Mucosa of rectum (tissue), 2 donors: ENCODE measurements at regions not wholly inside any gene's neighbourhood (a gene's known extent, or its start where the extent isn't known, plus 50 kb on each side); places are given as distances from the start of the nearest gene placed in this dataset.

Experiments
- H3K27ac ChIP-seq, 2 donors: one replicate each; pipeline ENCODE4 v1.7.0; 2013; ENCODE audit warnings: inconsistent platforms in 2 of 2, low read depth in 2 of 2, low read length in 2 of 2
- H3K27me3 ChIP-seq, 2 donors: one replicate each; pipeline ENCODE4 v1.7.0; 2013; ENCODE audit warnings: low read length in 2 of 2; ENCODE audit not compliant: control insufficient read depth in 2 of 2, insufficient read depth in 2 of 2
- H3K36me3 ChIP-seq, 2 donors: one replicate each; pipeline ENCODE4 v1.7.0; 2013; ENCODE audit warnings: low read length in 2 of 2; ENCODE audit not compliant: control insufficient read depth in 2 of 2, insufficient read depth in 2 of 2
- H3K4me1 ChIP-seq, 2 donors: one replicate each; pipeline ENCODE4 v1.7.0; 2013; ENCODE audit warnings: low read length in 2 of 2, mild to moderate bottlenecking in 1 of 2; ENCODE audit not compliant: control insufficient read depth in 2 of 2, insufficient read depth in 2 of 2
- H3K4me3 ChIP-seq, 2 donors: one replicate each; pipeline ENCODE4 v1.7.0; 2013; ENCODE audit warnings: low read length in 2 of 2
- H3K9ac ChIP-seq, 2 donors: one replicate each; pipeline ENCODE4 v1.7.0; 2013; ENCODE audit warnings: low read length in 2 of 2, low read depth in 1 of 2, mild to moderate bottlenecking in 1 of 2
- H3K9me3 ChIP-seq, 2 donors: one replicate each; pipeline ENCODE4 v1.7.0; 2013; ENCODE audit warnings: low read length in 2 of 2; ENCODE audit not compliant: control insufficient read depth in 2 of 2
- donor health status: healthy.
- donor health status: Normal muscosa, but diverticular disease.

GRCh38 chr2:15727396-15728244 lies 136.0 kb downstream of the DDX1 start:
- Histone ChIP-seq H3K9me3 (no peaks in the 10 kb centered on the region), H3K9ac (no peak overlapping the region), H3K36me3 (no peaks in the 10 kb centered on the region), H3K27me3 (no peaks in the 10 kb centered on the region), H3K4me1 (peaks cover 5 to 7% of the 10 kb centered on the region in 2 donors), H3K27ac (no peak overlapping the region), H3K4me3 (no peak overlapping the region)

DNA sequence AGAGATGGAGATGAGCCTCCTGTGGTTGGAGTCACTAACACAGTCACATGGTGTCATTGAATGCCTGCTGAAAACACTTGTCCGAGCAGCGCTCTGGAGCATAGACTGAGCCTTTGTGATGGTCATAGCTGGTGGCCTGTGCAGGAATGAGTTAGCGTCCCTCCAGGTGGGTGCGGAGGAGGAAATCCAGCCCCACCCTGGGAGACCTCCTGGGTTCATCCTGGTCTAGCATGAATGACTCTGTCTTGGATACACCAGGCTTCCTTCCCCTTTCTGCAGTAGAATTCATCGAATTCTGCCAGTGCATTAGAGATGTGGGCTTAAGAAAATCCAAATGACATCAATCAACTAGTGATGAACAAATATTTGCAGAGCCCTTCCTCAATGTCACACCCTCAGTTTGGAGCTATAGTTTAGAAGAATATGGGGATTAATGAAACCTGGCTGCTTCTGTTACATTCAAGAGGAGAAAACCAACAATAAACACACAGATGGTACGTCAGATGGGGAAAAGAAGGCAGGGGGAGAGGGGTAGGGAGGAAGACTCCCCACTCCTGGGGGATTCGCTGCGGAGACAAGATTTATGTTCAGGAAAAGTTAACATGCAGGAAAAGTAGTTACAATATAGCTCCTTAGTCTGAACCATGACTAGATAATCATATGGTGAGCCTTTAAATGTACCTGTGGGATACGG lies 136.7 kb downstream of the DDX1 start:
- Histone ChIP-seq H3K4me1 (peaks cover 5 to 7% of the 10 kb centered on the region in 2 donors), H3K9ac (no peak overlapping the region), H3K4me3 (no peak overlapping the region), H3K27me3 (no peaks in the 10 kb centered on the region), H3K9me3 (no peaks in the 10 kb centered on the region), H3K36me3 (no peaks in the 10 kb centered on the region), H3K27ac (no peak overlapping the region)

DNA sequence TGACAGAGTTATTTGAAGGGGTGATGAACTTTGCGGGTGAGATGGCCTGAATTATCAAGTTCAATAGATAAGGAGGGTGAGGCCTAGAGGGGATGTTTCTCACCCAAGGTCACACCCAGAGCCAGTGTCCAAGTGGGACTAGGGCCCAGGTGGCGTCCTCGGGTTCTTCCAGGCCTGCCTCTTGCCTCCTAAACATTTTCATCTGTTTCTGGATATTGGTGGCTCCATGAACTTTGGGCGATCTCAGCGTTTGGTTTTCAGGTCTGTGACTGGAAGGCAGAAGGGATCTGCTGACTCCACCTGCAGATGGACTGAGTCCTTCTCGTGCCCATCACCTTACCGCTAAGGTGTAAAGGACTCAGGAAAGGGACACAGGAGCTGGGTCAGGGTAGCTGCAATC lies 137.3 kb downstream of the DDX1 start:
- H3K9me3 ChIP-seq, result no peaks in the 10 kb centered on the region
- H3K27me3 ChIP-seq, result no peaks in the 10 kb centered on the region
- no peaks in the 10 kb centered on the region for H3K36me3 ChIP-seq
- H3K27ac ChIP-seq, result no peak overlapping the region
- H3K9ac ChIP-seq, result no peak overlapping the region
- peaks cover 5 to 7% of the 10 kb centered on the region in 2 donors for H3K4me1 ChIP-seq
- H3K4me3 ChIP-seq, result no peak overlapping the region

DNA sequence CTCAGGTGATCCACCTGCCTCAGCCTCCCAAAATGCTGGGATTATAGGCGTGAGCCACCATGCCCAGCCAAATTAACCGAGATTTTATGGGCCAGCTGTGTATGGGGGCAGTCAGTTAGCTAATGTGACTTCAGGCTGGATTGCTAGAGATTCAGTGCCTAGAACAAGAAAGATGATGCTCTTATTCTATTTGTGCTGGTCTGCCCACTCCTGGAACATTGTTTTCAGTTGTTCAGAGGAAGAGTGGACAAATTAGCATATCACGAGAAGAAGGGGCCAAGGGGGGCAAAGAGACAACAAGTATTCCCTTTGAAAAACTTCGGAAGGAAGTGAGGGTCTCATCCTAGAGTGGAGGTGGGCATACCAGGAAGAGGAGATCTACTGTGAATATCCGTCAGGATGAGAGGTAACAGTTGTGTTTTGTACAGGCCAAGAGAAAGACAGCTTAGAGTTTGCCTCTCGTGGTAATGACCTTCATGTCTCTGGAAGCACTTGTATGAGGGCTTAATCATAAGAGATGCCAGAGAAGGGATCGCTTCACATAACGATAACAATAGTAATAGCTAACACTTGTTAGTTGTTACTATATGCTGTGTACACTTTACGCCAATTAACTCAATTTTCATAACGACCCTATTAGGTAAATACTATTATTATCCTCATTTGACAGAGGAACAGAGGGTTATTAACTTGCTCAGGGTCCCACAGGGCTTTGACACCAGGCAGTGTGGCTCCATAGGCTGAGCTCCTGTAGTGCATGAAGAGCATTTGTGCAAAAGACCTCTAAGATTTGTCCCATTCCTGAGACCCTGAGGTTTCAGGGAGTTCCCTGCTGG lies 138.3 kb downstream of the DDX1 start:
- Histone ChIP-seq H3K4me1 (peaks cover 7 to 8% of the 10 kb centered on the region in 2 donors), H3K9me3 (no peaks in the 10 kb centered on the region), H3K9ac (no peak overlapping the region), H3K27me3 (no peaks in the 10 kb centered on the region), H3K36me3 (no peaks in the 10 kb centered on the region), H3K4me3 (no peak overlapping the region), H3K27ac (no peak overlapping the region)

DNA sequence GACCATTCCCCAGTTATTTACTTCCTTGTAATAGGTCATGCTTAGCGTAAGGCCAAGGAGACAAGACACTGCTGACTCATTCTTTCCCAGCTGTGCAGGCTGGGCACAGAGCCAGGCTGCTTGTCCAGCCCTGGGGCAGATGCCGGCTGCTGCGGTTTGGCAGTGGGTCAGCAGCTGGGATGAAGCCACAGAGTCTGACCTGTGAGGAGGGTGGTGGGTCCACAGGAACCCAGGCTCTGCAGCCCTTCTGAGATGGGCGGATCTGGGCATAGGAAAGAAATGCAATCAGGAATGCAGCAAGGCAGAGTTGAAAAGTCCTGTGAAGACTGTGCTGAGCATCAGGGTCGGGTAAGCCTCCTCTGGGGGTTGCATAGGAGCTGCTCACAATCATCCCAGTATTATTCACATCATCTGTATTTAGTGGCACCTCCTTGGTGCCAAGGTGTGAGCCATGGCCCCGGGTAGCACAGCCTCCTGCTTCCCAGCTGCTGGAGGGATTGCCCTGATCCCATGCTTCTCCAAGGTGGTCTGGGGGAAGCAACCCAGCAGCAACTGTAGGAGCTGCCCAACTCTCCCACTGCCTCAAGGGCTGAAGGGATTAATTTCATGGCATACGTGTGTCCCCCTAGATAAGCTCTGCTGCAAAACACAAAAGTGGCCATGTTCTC lies 139.0 kb downstream of the DDX1 start:
- H3K4me3 ChIP-seq, result no peak overlapping the region
- peaks cover 7 to 8% of the 10 kb centered on the region in 2 donors for H3K4me1 ChIP-seq
- H3K9me3 ChIP-seq, result no peaks in the 10 kb centered on the region
- H3K36me3 ChIP-seq, result no peaks in the 10 kb centered on the region
- H3K9ac ChIP-seq, result no peak overlapping the region
- H3K27me3 ChIP-seq, result no peaks in the 10 kb centered on the region
- H3K27ac ChIP-seq, result no peak overlapping the region

GRCh38 chr2:15731213-15731888 lies 139.7 kb downstream of the DDX1 start:
- Histone ChIP-seq H3K27me3 (no peaks in the 10 kb centered on the region), H3K27ac (no peak overlapping the region), H3K36me3 (no peaks in the 10 kb centered on the region), H3K9ac (no peak overlapping the region), H3K9me3 (no peaks in the 10 kb centered on the region), H3K4me3 (no peak overlapping the region), H3K4me1 (peaks cover 7 to 8% of the 10 kb centered on the region in 2 donors)

- H3K9ac ChIP-seq, result no peak overlapping the region
- H3K4me1 ChIP-seq, result peaks cover 7 to 8% of the 10 kb centered on the region in 2 donors
- no peaks in the 10 kb centered on the region for H3K36me3 ChIP-seq
- no peak overlapping the region for H3K4me3 ChIP-seq
- no peaks in the 10 kb centered on the region for H3K27me3 ChIP-seq
- H3K9me3 ChIP-seq, result no peaks in the 10 kb centered on the region
- H3K27ac ChIP-seq, result no peak overlapping the region
These were observed 140.2 kb downstream of the DDX1 start for GRCh38 chr2:15731889-15732271.

DNA sequence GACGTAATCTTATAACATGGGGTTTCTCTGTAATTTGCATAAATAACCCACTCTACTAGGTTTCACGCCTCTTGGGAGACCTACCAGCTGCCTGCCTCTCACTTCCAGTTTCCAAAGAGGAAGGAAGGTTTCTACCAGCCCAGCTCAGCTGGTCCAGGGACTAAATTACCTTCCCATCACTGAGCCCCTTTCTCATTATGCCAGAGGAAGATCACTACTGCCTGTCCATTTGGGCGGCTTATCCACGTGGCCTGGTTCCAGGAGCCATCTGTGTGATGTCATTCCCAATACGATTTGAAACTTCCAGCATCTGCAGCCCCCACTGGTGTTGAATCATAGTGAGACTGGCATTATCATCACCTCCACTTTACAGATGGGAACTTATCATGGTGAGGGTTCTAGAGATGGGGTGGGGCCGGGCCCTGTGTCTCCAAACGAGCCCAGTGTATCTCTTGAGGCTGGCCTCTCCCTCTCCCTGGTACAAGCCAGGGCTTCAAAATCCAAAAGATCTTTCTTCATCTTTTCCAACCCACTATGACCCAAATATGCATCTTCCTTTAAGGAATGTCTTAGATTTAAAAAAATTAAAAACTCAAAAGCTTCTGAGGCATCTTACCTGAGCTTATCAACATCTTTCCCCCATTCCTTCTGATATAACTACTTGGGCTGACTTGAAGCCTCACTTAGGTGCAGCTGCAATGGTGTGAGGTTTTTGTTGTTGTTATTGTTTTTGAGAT lies 140.8 kb downstream of the DDX1 start:
- Histone ChIP-seq H3K9ac (no peak overlapping the region), H3K9me3 (no peaks in the 10 kb centered on the region), H3K4me1 (peaks cover 7 to 8% of the 10 kb centered on the region in 2 donors), H3K27ac (no peak overlapping the region), H3K4me3 (no peak overlapping the region), H3K36me3 (no peaks in the 10 kb centered on the region), H3K27me3 (no peaks in the 10 kb centered on the region)
